H4 (cell line): ENCODE measurements at regions not wholly inside any gene's neighbourhood (a gene's known extent, or its start where the extent isn't known, plus 50 kb on each side); places are given as distances from the start of the nearest gene placed in this dataset.
"Not testable (repeated sequence)": the region's sequence is repeated elsewhere in the genome, so short reads cannot be mapped to it uniquely, and the experiment has no call there.

Source experiments
- DNase-seq: peaks from one replicate; pipeline ENCODE4 v3.0.0-alpha.2; 2015; ENCODE audit warnings: low spot score

GRCh38 chr16:66107661-66108060 lies 258.8 kb upstream of the CDH5 start:
- DNase-seq: no peak

GRCh38 chr16:66103211-66103610 lies 263.3 kb upstream of the CDH5 start:
- no peak for DNase-seq

GRCh38 chr16:66099306-66099705 lies 267.2 kb upstream of the CDH5 start:
- no peak for DNase-seq

GRCh38 chr16:66097751-66098150 lies 268.7 kb upstream of the CDH5 start:
- no peak for DNase-seq

GRCh38 chr16:66095676-66096075 lies 270.8 kb upstream of the CDH5 start:
- DNase-seq: no peak

GRCh38 chr16:66093191-66093590 lies 273.3 kb upstream of the CDH5 start:
- no peak for DNase-seq

- DNase-seq: no peak
Observed at GRCh38 chr16:66091471-66091891, 275.0 kb upstream of the CDH5 start.

- no peak for DNase-seq
Observed at GRCh38 chr16:66088681-66089080, 277.8 kb upstream of the CDH5 start.

GRCh38 chr16:66087308-66087707 lies 279.2 kb upstream of the CDH5 start:
- no peak for DNase-seq

GRCh38 chr16:66085651-66086050 lies 280.8 kb upstream of the CDH5 start:
- DNase-seq: no peak

- not testable (repeated sequence) for DNase-seq
Observed at GRCh38 chr16:66084731-66085130, 281.8 kb upstream of the CDH5 start.

GRCh38 chr16:66084306-66084705 lies 282.2 kb upstream of the CDH5 start:
- no peak for DNase-seq

- no peak for DNase-seq
Observed at GRCh38 chr16:66083171-66083570, 283.3 kb upstream of the CDH5 start.

GRCh38 chr16:66082424-66082823 lies 284.1 kb upstream of the CDH5 start:
- DNase-seq: no peak

- peak; percentile 49 for DNase-seq
Observed at GRCh38 chr16:66081775-66082366, 284.6 kb upstream of the CDH5 start.

GRCh38 chr16:66079671-66080334 lies 286.7 kb upstream of the CDH5 start:
- no peak for DNase-seq

GRCh38 chr16:66070140-66070917 lies 296.2 kb upstream of the CDH5 start:
- DNase-seq: peak; percentile 30

GRCh38 chr16:66069587-66069986 lies 296.9 kb upstream of the CDH5 start:
- no peak for DNase-seq

GRCh38 chr16:66066404-66066803 lies 300.1 kb upstream of the CDH5 start:
- no peak for DNase-seq

GRCh38 chr16:66065925-66066324 lies 300.6 kb upstream of the CDH5 start:
- DNase-seq: no peak

GRCh38 chr16:66064801-66065530 lies 301.5 kb upstream of the CDH5 start:
- DNase-seq: no peak

- no peak for DNase-seq
Observed at GRCh38 chr16:66058832-66059231, 307.7 kb upstream of the CDH5 start.
